ENCODE measurements at regions not wholly inside any gene's neighbourhood (a gene's known extent, or its start where the extent isn't known, plus 50 kb on each side); places are given as distances from the start of the nearest gene placed in this dataset.

- no peaks in the 10 kb centered on the region for H3K36me3 ChIP-seq
- no peaks in the 10 kb centered on the region for H3K4me1 ChIP-seq
- H3K27me3 ChIP-seq: no peaks in the 10 kb centered on the region
- no peak for TF ChIP-seq CTCF (IDR thresholded peaks at IDR 0.05; ENCODE audit: low read depth, low read length)
- H3K9me3 ChIP-seq: no peaks in the 10 kb centered on the region; the same call in 1 of the 2 replicates
- no peak for DNase-seq
- no peak overlapping the region for H3K4me3 ChIP-seq (ENCODE audit: low read depth, low read length)
These were observed 117.6 kb downstream of the COX7C start for GRCh38 chr5:86735370-86735769.

- Histone ChIP-seq H3K4me1 (no peaks in the 10 kb centered on the region), H3K36me3 (no peaks in the 10 kb centered on the region), H3K4me3 (ENCODE audit: low read depth, low read length) (no peak overlapping the region), H3K27me3 (no peaks in the 10 kb centered on the region), H3K9me3 (no peaks in the 10 kb centered on the region; the same call in 1 of the 2 replicates)
- DNase-seq: no peak
- no peak for TF ChIP-seq CTCF (IDR thresholded peaks at IDR 0.05; ENCODE audit: low read depth, low read length)
These were observed 119.8 kb downstream of the COX7C start for GRCh38 chr5:86737579-86737978.

- no peaks in the 10 kb centered on the region for H3K36me3 ChIP-seq
- H3K27me3 ChIP-seq: no peaks in the 10 kb centered on the region
These were observed 130.9 kb downstream of the COX7C start for GRCh38 chr5:86748538-86749105.

GRCh38 chr5:86749841-86750240, 132.1 kb downstream of the COX7C start:
- Histone ChIP-seq H3K27me3 (no peaks in the 10 kb centered on the region), H3K9me3 (no peaks in the 10 kb centered on the region), H3K36me3 (no peaks in the 10 kb centered on the region), H3K4me1 (no peaks in the 10 kb centered on the region), H3K4me3 (ENCODE audit: low read depth, low read length) (no peak overlapping the region)
- DNase-seq: no peak
- no peak for TF ChIP-seq CTCF (IDR thresholded peaks at IDR 0.05; ENCODE audit: low read depth, low read length)

More at GRCh38 chr5:86748538-86749105, 130.9 kb downstream of the COX7C start:
- TF ChIP-seq CTCF (IDR thresholded peaks at IDR 0.05; ENCODE audit: low read depth, low read length): no peak
- no peaks in the 10 kb centered on the region for H3K4me1 ChIP-seq
- H3K9me3 ChIP-seq: no peaks in the 10 kb centered on the region
- no peak for DNase-seq
- H3K4me3 ChIP-seq (ENCODE audit: low read depth, low read length): no peak overlapping the region

GRCh38 chr5:86756839-86757238, 139.1 kb downstream of the COX7C start:
- DNase-seq: no peak
- Histone ChIP-seq H3K4me3 (ENCODE audit: low read depth, low read length) (no peak overlapping the region), H3K4me1 (no peaks in the 10 kb centered on the region), H3K36me3 (no peaks in the 10 kb centered on the region), H3K9me3 (no peaks in the 10 kb centered on the region), H3K27me3 (no peaks in the 10 kb centered on the region)
- peak; percentile 25; the same call in 1 of the 2 replicates for TF ChIP-seq CTCF (IDR thresholded peaks at IDR 0.05; ENCODE audit: low read depth, low read length)

GRCh38 chr5:86757824-86758223, 140.1 kb downstream of the COX7C start:
- TF ChIP-seq CTCF (IDR thresholded peaks at IDR 0.05; ENCODE audit: low read depth, low read length): no peak
- no peak overlapping the region for H3K4me3 ChIP-seq (ENCODE audit: low read depth, low read length)
- H3K4me1 ChIP-seq: no peaks in the 10 kb centered on the region
- no peak for DNase-seq
- no peaks in the 10 kb centered on the region for H3K9me3 ChIP-seq
- no peaks in the 10 kb centered on the region for H3K36me3 ChIP-seq
- H3K27me3 ChIP-seq: no peaks in the 10 kb centered on the region
